ENCODE measurements at regions not wholly inside any gene's neighbourhood (a gene's known extent, or its start where the extent isn't known, plus 50 kb on each side); places are given as distances from the start of the nearest gene placed in this dataset.

- TF ChIP-seq YY1 (IDR thresholded peaks at IDR 0.05; ENCODE audit: low read depth, low read length) (no peak), PBX3 (IDR thresholded peaks at IDR 0.05; ENCODE audit: insufficient replicate concordance, low read depth, low read length) (no peak), NR2C2 (IDR thresholded peaks at IDR 0.05; ENCODE audit: borderline replicate concordance, control insufficient read depth, insufficient read length, low read depth) (no peak), ZNF24 (IDR thresholded peaks at IDR 0.05) (no peak), RBBP5 (conservative IDR thresholded peaks at IDR 0.05) (no peak), PAX8 (IDR thresholded peaks at IDR 0.05) (no peak), BMI1 (IDR thresholded peaks at IDR 0.05; ENCODE audit: borderline replicate concordance) (no peak), MYC (IDR thresholded peaks at IDR 0.05; ENCODE audit: insufficient read depth, insufficient read length, insufficient replicate concordance, low read length, severe bottlenecking) (no peak), NFYA (IDR thresholded peaks at IDR 0.05; ENCODE audit: borderline replicate concordance, low read depth, low read length) (no peak), MTA2 (IDR thresholded peaks at IDR 0.05; ENCODE audit: low read depth) (no peak), FOXM1 (IDR thresholded peaks at IDR 0.05; ENCODE audit: low read depth, low read length) (no peak)
Measured at GRCh38 chr18:22778996-22779395, 154.1 kb upstream of the RBBP8 start (continued).

- no peaks in the 10 kb centered on the region for H4K20me1 ChIP-seq (ENCODE audit: control insufficient read depth, insufficient read depth)
- no peak for FAIRE-seq
- ChIA-PET POLR2A (interaction anchor here (0.6 to 1.6 kb wide), 5 partner anchors 9 to 441 kb away, joined by 3 to 6 read pairs (median 3); no protein-coding TSS in a partner anchor), RAD21 (ENCODE audit: unreplicated experiment) (interaction anchor here (0.8 to 2.3 kb wide), 5 partner anchors 8 to 802 kb away, joined by 3 to 6 read pairs (median 3); no protein-coding TSS in a partner anchor), SMC1A (ENCODE audit: uncharacterized antibody, unreplicated experiment) (interaction anchor here (0.8 to 2.2 kb wide), 6 partner anchors 8 to 146 kb away, joined by 3 to 7 read pairs (median 4); no protein-coding TSS in a partner anchor), CTCF (interaction anchor here (1.2 to 2.2 kb wide), 2 partner anchors 16 to 146 kb away, joined by 4 to 9 read pairs; no protein-coding TSS in a partner anchor)
- H3K79me2 ChIP-seq (ENCODE audit: control insufficient read depth, insufficient read depth, low read length), result no peaks in the 10 kb centered on the region
- no peak overlapping the region for H3K4me3 ChIP-seq
- no peak overlapping the region for H2AFZ ChIP-seq (ENCODE audit: control insufficient read depth, low read depth, low read length)
- no peak overlapping the region for H3K4me2 ChIP-seq (ENCODE audit: control insufficient read depth, insufficient read depth)
- 61% methylated on average over 3 of the region's 3 CpGs for WGBS (ENCODE audit: insufficient coverage, insufficient replicate concordance, low lambda C conversion rate, missing lambda C conversion rate)
- no peak for DNase-seq (ENCODE audit: low read depth, low spot score)
- H3K9ac ChIP-seq (ENCODE audit: control insufficient read depth, insufficient read depth, low read length), result no peak overlapping the region
- no peaks in the 10 kb centered on the region for H3K27me3 ChIP-seq (replicated peaks in 1 of 2; ENCODE audit: control insufficient read depth in 2 of 2, insufficient read depth in 2 of 2, low read length in 1 of 2)
- in situ Hi-C loops (cut with MboI), result no loop called here
- no peaks in the 10 kb centered on the region for H3K36me3 ChIP-seq (ENCODE audit: control insufficient read depth in 2 of 2, insufficient read depth in 2 of 2, low read length in 1 of 2)
- no peak overlapping the region for H3K27ac ChIP-seq (ENCODE audit: control insufficient read depth, insufficient read depth)
- H3K4me1 ChIP-seq (ENCODE audit: control insufficient read depth, insufficient read depth, low read length), result no peaks in the 10 kb centered on the region
- H3K9me3 ChIP-seq (replicated peaks; ENCODE audit: control insufficient read depth, insufficient read depth, low read length), result no peaks in the 10 kb centered on the region
- peak; percentile 59 for ATAC-seq
- intact Hi-C loops (cut with micrococcal nuclease; ENCODE audit: unreplicated experiment), result no loop called here
- BruUV-seq (replicated peaks), result no TSS peak
- TF ChIP-seq RUNX3 (IDR thresholded peaks at IDR 0.05; ENCODE audit: low read length) (0 out of 2 replicates have a peak, but pooled peaks have one; percentile 3), NR2F1 (conservative IDR thresholded peaks at IDR 0.05) (0 out of 2 replicates have a peak, but pooled peaks have one; percentile 54), RELB (IDR thresholded peaks at IDR 0.05; ENCODE audit: low read depth) (peak; percentile 40; the same call in 1 of the 2 replicates), KLF5 (IDR thresholded peaks at IDR 0.05; ENCODE audit: partially characterized antibody) (no peak), SUZ12 (IDR thresholded peaks at IDR 0.05; ENCODE audit: unreplicated experiment) (no peak), TCF3 (IDR thresholded peaks at IDR 0.05; ENCODE audit: borderline replicate concordance, insufficient read depth, low read depth, low read length) (no peak), BCLAF1 (IDR thresholded peaks at IDR 0.05) (no peak)
Measured at GRCh38 chr18:22783245-22783644, 149.9 kb upstream of the RBBP8 start.

All from GM12878 (cell line).